ENCODE measurements at regions not wholly inside any gene's neighbourhood (a gene's known extent, or its start where the extent isn't known, plus 50 kb on each side); places are given as distances from the start of the nearest gene placed in this dataset.

DNA sequence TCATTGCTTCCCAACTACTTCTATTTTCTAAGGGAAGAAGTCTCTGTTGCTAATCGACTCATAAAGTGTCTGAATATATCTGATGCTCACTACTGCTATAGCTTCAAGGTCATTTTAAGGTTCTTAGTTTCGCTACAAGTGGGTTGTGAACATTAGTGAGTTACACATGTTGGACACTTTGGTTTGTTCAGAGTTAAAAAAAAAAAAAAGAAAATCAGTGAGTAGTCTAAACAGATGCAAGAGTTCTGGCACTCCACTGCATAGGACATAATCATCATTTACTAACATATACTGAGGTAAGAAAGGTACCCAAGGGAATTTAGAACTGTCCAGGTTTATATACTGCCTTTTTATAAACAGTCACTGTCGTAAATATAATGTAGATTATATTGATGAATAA lies 108.8 kb downstream of the KLF12 start:
- peaks cover 2% of the 10 kb centered on the region for H3K4me1 ChIP-seq (ENCODE audit: control insufficient read depth, insufficient read depth, low read depth, low read length)
- H3K36me3 ChIP-seq (ENCODE audit: control insufficient read depth in 1 of 2, insufficient read depth in 2 of 2, low read depth in 1 of 2, low read length in 2 of 2), result peaks cover 0 to 8% of the 10 kb centered on the region in 2 experiments
- no peak overlapping the region for H2BK12ac ChIP-seq (ENCODE audit: low read length in 2 of 2)
- no peaks in the 10 kb centered on the region for H3K9me3 ChIP-seq (ENCODE audit: control insufficient read depth, low read length)
- no peak for DNase-seq
- no peak overlapping the region for H3K4ac ChIP-seq (ENCODE audit: low read depth in 1 of 2, low read length in 2 of 2)
- no peak overlapping the region for H2BK5ac ChIP-seq (ENCODE audit: low read depth, low read length, poor library complexity, severe bottlenecking)
- no peak overlapping the region for H4K8ac ChIP-seq (ENCODE audit: low read length)
- H2AFZ ChIP-seq (ENCODE audit: low read depth, low read length), result no peak overlapping the region
- no peak overlapping the region for H2AK5ac ChIP-seq (ENCODE audit: low read length, severe bottlenecking)
- no peak overlapping the region for H3K4me3 ChIP-seq (ENCODE audit: insufficient read depth in 1 of 2, low read depth in 1 of 2, low read length in 2 of 2)
- H3K27me3 ChIP-seq (ENCODE audit: control insufficient read depth in 1 of 2, insufficient read depth in 1 of 2, low read length in 2 of 2), result no peaks in the 10 kb centered on the region
- no peak overlapping the region for H2BK120ac ChIP-seq (ENCODE audit: low read depth, low read length)
- H3K23ac ChIP-seq (ENCODE audit: low read length in 2 of 2), result no peak overlapping the region
- H4K91ac ChIP-seq (ENCODE audit: low read length), result no peak overlapping the region
- H3K18ac ChIP-seq (ENCODE audit: low read depth in 1 of 2, low read length in 2 of 2), result no peak overlapping the region
- H3K4me2 ChIP-seq (ENCODE audit: low read length, poor library complexity, severe bottlenecking), result no peak overlapping the region
- H3K9ac ChIP-seq (ENCODE audit: low read length), result no peak overlapping the region
- peaks cover 28% of the 10 kb centered on the region for H3K79me1 ChIP-seq (replicated peaks; ENCODE audit: low read length, poor library complexity, severe bottlenecking)
- WGBS, result 94% methylated on average over 2 of the region's 3 CpGs
- H3K14ac ChIP-seq (ENCODE audit: low read length in 2 of 2), result no peak overlapping the region
- H3K27ac ChIP-seq (ENCODE audit: low read length, poor library complexity, severe bottlenecking), result no peak overlapping the region
- H2BK15ac ChIP-seq (ENCODE audit: low read depth, poor library complexity, severe bottlenecking), result no peak overlapping the region

DNA sequence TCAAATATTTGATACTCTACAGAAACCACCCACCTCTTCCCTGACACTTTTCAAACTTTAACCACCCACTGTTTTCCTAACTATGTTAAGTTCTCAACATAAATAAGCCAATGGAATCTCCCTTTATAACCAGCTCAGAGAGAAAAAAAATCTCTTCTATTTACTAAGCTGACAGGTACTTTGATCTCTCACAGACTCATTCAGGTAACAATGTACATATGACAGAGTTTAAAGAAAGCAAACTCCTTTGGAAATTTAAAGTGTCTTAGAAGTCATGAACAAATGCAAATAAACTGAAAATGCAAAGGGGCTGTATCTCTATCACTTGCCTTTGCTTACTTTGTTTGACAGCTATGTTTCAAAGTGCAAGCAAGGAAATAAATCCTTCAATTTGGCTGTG lies 109.3 kb downstream of the KLF12 start:
- H3K9me3 ChIP-seq (ENCODE audit: control insufficient read depth, low read length), result no peaks in the 10 kb centered on the region
- H2BK15ac ChIP-seq (ENCODE audit: low read depth, poor library complexity, severe bottlenecking), result no peak overlapping the region
- H3K27me3 ChIP-seq (ENCODE audit: control insufficient read depth in 1 of 2, insufficient read depth in 1 of 2, low read length in 2 of 2), result no peaks in the 10 kb centered on the region
- peaks cover 2% of the 10 kb centered on the region for H3K4me1 ChIP-seq (ENCODE audit: control insufficient read depth, insufficient read depth, low read depth, low read length)
- H2AFZ ChIP-seq (ENCODE audit: low read depth, low read length), result no peak overlapping the region
- no peak for DNase-seq
- no peak overlapping the region for H2BK5ac ChIP-seq (ENCODE audit: low read depth, low read length, poor library complexity, severe bottlenecking)
- H3K4me2 ChIP-seq (ENCODE audit: low read length, poor library complexity, severe bottlenecking), result no peak overlapping the region
- no peak overlapping the region for H3K4me3 ChIP-seq (ENCODE audit: insufficient read depth in 1 of 2, low read depth in 1 of 2, low read length in 2 of 2)
- H3K14ac ChIP-seq (ENCODE audit: low read length in 2 of 2), result no peak overlapping the region
- no peak overlapping the region for H4K91ac ChIP-seq (ENCODE audit: low read length)
- H3K79me1 ChIP-seq (replicated peaks; ENCODE audit: low read length, poor library complexity, severe bottlenecking), result peaks cover 28% of the 10 kb centered on the region
- H3K18ac ChIP-seq (ENCODE audit: low read depth in 1 of 2, low read length in 2 of 2), result no peak overlapping the region
- H2BK12ac ChIP-seq (ENCODE audit: low read length in 2 of 2), result no peak overlapping the region
- no peak overlapping the region for H3K4ac ChIP-seq (ENCODE audit: low read depth in 1 of 2, low read length in 2 of 2)
- no peak overlapping the region for H3K9ac ChIP-seq (ENCODE audit: low read length)
- no peak overlapping the region for H3K23ac ChIP-seq (ENCODE audit: low read length in 2 of 2)
- no peak overlapping the region for H2AK5ac ChIP-seq (ENCODE audit: low read length, severe bottlenecking)
- no peak overlapping the region for H2BK120ac ChIP-seq (ENCODE audit: low read depth, low read length)
- H3K36me3 ChIP-seq (ENCODE audit: control insufficient read depth in 1 of 2, insufficient read depth in 2 of 2, low read depth in 1 of 2, low read length in 2 of 2), result peaks cover 0 to 8% of the 10 kb centered on the region in 2 experiments
- H3K27ac ChIP-seq (ENCODE audit: low read length, poor library complexity, severe bottlenecking), result no peak overlapping the region
- H4K8ac ChIP-seq (ENCODE audit: low read length), result no peak overlapping the region

DNA sequence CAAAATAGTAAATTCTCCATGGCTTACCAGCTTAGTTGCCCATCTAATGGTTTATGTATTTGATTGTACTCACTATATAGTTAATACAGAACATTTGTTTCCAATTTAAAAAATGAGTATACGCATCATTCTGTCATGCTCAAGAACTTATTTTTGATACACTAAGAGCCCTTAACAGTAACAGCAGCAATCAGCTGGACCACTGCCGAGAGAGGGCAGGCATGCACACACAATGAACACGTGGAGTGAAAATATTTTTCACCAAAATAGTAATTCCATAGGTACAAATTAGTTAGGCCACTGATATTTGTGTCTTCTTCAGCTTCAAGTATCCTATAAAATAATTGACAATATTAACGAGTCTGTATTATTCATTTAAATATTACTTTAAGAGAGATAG lies 109.9 kb downstream of the KLF12 start:
- H3K4me3 ChIP-seq (ENCODE audit: insufficient read depth in 1 of 2, low read depth in 1 of 2, low read length in 2 of 2), result no peak overlapping the region
- H2BK15ac ChIP-seq (ENCODE audit: low read depth, poor library complexity, severe bottlenecking), result no peak overlapping the region
- no peaks in the 10 kb centered on the region for H3K9me3 ChIP-seq (ENCODE audit: control insufficient read depth, low read length)
- H2AK5ac ChIP-seq (ENCODE audit: low read length, severe bottlenecking), result no peak overlapping the region
- no peak overlapping the region for H3K14ac ChIP-seq (ENCODE audit: low read length in 2 of 2)
- H3K4me1 ChIP-seq (ENCODE audit: control insufficient read depth, insufficient read depth, low read depth, low read length), result peaks cover 2% of the 10 kb centered on the region
- H2BK120ac ChIP-seq (ENCODE audit: low read depth, low read length), result no peak overlapping the region
- no peak overlapping the region for H2AFZ ChIP-seq (ENCODE audit: low read depth, low read length)
- H4K91ac ChIP-seq (ENCODE audit: low read length), result no peak overlapping the region
- no peak overlapping the region for H4K8ac ChIP-seq (ENCODE audit: low read length)
- no peak overlapping the region for H2BK5ac ChIP-seq (ENCODE audit: low read depth, low read length, poor library complexity, severe bottlenecking)
- no peak overlapping the region for H3K9ac ChIP-seq (ENCODE audit: low read length)
- H3K23ac ChIP-seq (ENCODE audit: low read length in 2 of 2), result no peak overlapping the region
- 100% methylated on average over 1 of the region's 4 CpGs for WGBS
- peaks cover 28% of the 10 kb centered on the region for H3K79me1 ChIP-seq (replicated peaks; ENCODE audit: low read length, poor library complexity, severe bottlenecking)
- no peak overlapping the region for H3K4ac ChIP-seq (ENCODE audit: low read depth in 1 of 2, low read length in 2 of 2)
- no peak overlapping the region for H3K18ac ChIP-seq (ENCODE audit: low read depth in 1 of 2, low read length in 2 of 2)
- H3K27ac ChIP-seq (ENCODE audit: low read length, poor library complexity, severe bottlenecking), result no peak overlapping the region
- H3K36me3 ChIP-seq (ENCODE audit: control insufficient read depth in 1 of 2, insufficient read depth in 2 of 2, low read depth in 1 of 2, low read length in 2 of 2), result peaks cover 0 to 8% of the 10 kb centered on the region in 2 experiments
- H3K27me3 ChIP-seq (ENCODE audit: control insufficient read depth in 1 of 2, insufficient read depth in 1 of 2, low read length in 2 of 2), result no peaks in the 10 kb centered on the region
- no peak overlapping the region for H3K4me2 ChIP-seq (ENCODE audit: low read length, poor library complexity, severe bottlenecking)
- H2BK12ac ChIP-seq (ENCODE audit: low read length in 2 of 2), result no peak overlapping the region
- no peak for DNase-seq

DNA sequence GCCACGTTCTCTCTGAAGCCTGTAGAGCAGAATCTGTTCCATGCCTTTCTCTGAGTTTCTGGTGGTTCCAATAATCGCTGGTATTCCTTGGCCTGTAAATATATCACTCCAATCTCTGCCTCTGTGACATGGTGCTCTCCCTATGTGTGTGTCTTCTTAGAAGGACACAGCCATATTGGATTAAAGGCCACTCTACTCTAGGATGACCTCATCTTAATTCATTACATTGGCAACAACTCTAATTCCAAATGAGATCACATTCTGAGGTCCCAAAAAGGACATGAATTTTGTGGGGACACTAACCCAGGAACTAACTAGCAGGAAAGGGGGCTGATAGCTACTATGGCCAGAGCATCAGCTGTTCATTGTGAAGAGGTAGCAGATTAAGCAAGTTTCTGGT lies 110.7 kb downstream of the KLF12 start:
- no peak overlapping the region for H3K9ac ChIP-seq (ENCODE audit: low read length)
- H3K36me3 ChIP-seq (ENCODE audit: control insufficient read depth in 1 of 2, insufficient read depth in 2 of 2, low read depth in 1 of 2, low read length in 2 of 2), result peaks cover 0 to 8% of the 10 kb centered on the region in 2 experiments
- no peaks in the 10 kb centered on the region for H3K9me3 ChIP-seq (ENCODE audit: control insufficient read depth, low read length)
- no peak overlapping the region for H3K27ac ChIP-seq (ENCODE audit: low read length, poor library complexity, severe bottlenecking)
- DNase-seq, result no peak
- H3K4me3 ChIP-seq (ENCODE audit: insufficient read depth in 1 of 2, low read depth in 1 of 2, low read length in 2 of 2), result no peak overlapping the region
- H3K4me2 ChIP-seq (ENCODE audit: low read length, poor library complexity, severe bottlenecking), result no peak overlapping the region
- peaks cover 28% of the 10 kb centered on the region for H3K79me1 ChIP-seq (replicated peaks; ENCODE audit: low read length, poor library complexity, severe bottlenecking)
- H2BK120ac ChIP-seq (ENCODE audit: low read depth, low read length), result no peak overlapping the region
- H3K14ac ChIP-seq (ENCODE audit: low read length in 2 of 2), result no peak overlapping the region
- 100% methylated on average over 2 of the region's 2 CpGs for WGBS
- no peak overlapping the region for H2AFZ ChIP-seq (ENCODE audit: low read depth, low read length)
- no peak overlapping the region for H3K18ac ChIP-seq (ENCODE audit: low read depth in 1 of 2, low read length in 2 of 2)
- H2BK15ac ChIP-seq (ENCODE audit: low read depth, poor library complexity, severe bottlenecking), result no peak overlapping the region
- H4K91ac ChIP-seq (ENCODE audit: low read length), result no peak overlapping the region
- no peak overlapping the region for H2AK5ac ChIP-seq (ENCODE audit: low read length, severe bottlenecking)
- H2BK5ac ChIP-seq (ENCODE audit: low read depth, low read length, poor library complexity, severe bottlenecking), result no peak overlapping the region
- no peak overlapping the region for H4K8ac ChIP-seq (ENCODE audit: low read length)
- H3K4ac ChIP-seq (ENCODE audit: low read depth in 1 of 2, low read length in 2 of 2), result no peak overlapping the region
- H3K4me1 ChIP-seq (ENCODE audit: control insufficient read depth, insufficient read depth, low read depth, low read length), result peaks cover 2% of the 10 kb centered on the region
- H3K23ac ChIP-seq (ENCODE audit: low read length in 2 of 2), result no peak overlapping the region
- H3K27me3 ChIP-seq (ENCODE audit: control insufficient read depth in 1 of 2, insufficient read depth in 1 of 2, low read length in 2 of 2), result no peaks in the 10 kb centered on the region
- H2BK12ac ChIP-seq (ENCODE audit: low read length in 2 of 2), result no peak overlapping the region

Measured in mesenchymal stem cell (in vitro differentiated cells and primary cell).